ENCODE measurements at regions not wholly inside any gene's neighbourhood (a gene's known extent, or its start where the extent isn't known, plus 50 kb on each side); places are given as distances from the start of the nearest gene placed in this dataset.

DNA sequence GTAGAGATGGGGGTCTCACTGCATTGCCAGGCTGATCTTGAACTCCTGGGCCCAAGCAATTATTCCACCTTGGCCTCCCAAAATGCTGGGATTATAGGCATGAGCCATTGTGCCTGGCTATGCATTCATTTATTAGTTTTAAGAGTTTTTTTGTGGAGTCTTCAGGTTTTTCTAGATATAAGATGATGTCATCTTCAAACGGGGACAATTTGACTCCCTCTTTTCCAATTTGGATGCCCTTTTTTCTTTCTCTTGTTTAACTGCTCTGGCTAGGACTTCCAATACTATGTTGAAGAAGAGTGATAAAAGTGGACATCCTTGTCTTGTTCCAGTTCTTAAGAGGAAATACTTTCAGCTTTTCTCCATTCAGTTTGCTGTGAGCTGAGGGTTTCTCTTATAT, 113.7 kb upstream of the PARD3B start:
- DNase-seq (ENCODE audit: low read depth): no peak

DNA sequence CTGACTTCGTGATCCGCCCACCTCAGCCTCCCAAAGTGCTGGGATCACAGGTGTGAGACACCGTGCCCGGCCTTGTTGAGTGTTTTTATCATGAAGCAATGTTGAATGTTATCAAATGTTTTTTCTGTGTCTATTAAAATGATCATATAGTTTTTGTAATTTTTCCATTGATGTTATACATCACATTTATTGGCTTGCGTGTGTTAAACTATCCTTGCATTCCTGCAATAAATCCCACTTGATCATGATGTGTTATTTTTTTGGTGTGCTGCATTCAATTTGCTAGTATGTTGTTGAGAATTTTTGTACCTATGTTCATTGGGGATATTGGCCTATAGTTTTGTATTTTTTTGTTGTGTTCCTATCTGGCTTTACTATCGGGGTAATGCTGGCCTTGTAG, 113.1 kb upstream of the PARD3B start:
- no peak for DNase-seq (ENCODE audit: low read depth)

DNA sequence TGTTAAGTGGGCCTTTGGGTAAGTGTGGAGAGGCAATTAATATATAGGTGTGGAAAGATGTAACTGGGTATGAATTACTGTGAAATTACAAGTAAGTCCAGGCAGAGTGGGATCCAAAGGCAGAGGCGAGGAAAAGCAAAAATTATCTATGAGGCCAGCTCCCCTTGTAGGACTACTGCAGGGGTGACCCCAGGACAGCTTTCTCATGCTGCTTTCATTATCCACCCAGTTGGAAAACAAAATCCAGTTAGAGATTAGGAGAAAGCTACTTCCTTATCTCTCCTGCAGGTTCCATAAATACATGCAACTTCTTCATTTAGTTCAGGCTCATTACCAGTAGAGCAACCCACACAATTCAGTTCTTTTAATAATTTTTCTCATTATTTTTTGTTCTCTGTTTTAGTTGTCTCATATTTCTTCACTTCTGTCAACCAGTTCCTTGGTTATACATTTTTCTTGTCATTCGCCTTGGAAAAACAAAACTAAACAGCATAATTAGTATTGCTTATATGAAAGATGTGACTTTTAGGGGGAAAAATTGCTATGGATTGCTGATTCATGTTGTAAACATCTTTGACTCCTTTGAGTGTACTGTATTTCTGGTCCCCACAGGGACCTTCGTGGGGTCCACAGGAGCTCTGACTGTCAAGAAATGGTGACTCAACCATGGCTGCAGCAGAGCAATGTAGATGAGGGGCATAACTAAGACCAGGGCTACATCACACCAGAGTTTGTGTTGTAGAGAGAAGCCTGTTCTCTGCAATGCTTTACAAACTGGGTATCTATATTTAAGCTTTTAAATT, 110.4 kb upstream of the PARD3B start:
- DNase-seq (ENCODE audit: low read depth): no peak

DNA sequence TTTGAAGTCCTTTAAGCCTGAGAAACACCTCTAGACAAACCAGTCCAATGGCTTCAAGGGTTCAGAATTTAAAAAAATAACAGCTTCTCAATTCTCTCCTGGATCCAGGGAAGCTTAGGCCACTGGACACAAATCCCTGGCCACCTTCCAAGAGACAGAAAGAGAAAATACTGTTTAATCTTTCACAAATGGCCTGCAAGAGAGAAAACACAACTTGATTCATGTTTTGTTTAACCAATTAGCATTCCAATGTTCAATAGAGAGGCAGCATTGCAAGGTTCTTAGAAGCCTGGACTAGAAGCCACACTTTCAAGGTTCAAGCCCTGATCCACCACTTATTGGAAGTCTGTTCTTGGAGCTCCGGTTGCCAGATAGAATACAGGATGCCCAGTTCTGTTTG, 109.0 kb upstream of the PARD3B start:
- DNase-seq (ENCODE audit: low read depth): no peak

DNA sequence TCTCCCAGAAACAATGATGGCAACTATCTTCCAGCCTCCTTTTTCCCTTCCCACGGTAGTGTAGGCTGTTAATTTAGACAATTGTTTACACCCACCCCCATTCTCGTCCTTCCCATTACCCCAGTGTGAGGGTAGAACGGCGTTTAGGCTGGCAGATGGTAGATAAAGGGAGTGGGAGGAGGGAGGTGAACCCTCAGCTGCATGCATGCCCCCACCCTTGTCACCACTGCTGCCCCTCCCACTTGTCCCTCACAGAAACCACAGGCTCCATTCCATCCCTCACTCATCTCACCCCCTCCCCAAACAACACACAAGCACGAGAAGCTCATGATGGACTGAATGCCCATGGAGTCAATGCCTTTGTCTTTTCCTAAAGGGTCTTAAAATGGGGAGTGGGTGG, 107.9 kb upstream of the PARD3B start:
- no peak for DNase-seq (ENCODE audit: low read depth)

DNA sequence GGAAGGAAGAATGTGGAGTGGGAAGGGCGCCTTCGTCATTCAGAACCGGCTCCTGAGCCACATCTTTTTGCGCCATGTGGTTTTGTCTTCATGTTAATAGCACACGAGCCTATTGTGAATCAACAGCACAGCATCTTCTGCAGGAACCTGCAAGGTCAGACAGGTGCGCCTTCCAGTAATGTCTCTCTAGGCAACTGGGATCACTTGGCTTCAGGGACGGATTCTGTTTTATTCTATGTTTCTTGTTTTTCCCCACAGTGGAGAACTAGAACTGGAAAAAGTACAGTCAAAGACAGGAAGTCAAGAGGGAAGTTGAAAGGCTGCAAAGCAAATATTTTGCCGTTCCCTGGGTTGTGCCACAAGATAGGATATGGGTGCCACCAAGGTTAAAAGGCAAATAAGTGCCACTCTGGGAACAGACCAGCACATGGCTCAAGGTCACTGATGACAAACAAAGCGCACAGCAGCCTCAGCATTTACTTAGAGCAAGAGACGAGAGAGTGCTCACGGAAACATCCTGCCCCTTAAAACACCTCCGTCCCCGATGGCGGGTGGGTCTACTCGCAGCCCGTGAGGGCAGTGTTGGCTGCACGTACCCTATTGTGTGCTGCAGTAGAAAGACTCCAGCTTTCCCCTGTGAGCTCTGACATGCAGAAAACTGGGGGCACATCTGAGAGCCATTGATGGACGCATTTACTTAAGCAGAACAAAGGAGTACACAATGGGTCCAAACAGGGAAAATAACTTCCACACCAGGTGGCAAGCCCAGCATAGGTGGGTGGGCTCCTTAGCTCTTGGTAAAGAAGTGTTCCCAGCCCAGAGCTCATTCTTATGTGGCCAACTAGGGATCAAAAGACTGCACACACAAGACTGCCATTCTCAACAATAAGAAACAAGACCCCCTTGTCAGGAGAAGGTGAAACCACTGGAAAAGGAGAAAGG, 107.2 kb upstream of the PARD3B start:
- no peak for DNase-seq (ENCODE audit: low read depth)

DNA sequence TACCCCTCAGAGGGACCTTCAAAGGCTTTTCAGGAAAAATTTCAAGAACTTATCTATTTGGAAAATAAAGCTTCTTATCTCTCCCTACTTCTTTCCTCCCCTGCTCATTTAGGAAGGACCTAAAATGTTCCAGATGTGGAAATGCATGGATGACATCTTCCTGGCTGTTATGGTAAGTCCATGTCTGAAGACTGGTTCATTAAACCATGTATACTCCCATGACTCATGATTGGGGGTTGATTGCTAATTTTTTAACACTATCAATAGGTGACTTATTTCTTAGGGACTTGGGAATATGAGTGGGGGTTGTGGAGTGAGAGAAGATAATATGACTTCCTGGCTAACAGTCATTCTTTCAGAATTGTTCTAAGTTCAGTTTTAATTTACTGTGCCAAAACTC, 104.0 kb upstream of the PARD3B start:
- DNase-seq (ENCODE audit: low read depth): no peak

DNA sequence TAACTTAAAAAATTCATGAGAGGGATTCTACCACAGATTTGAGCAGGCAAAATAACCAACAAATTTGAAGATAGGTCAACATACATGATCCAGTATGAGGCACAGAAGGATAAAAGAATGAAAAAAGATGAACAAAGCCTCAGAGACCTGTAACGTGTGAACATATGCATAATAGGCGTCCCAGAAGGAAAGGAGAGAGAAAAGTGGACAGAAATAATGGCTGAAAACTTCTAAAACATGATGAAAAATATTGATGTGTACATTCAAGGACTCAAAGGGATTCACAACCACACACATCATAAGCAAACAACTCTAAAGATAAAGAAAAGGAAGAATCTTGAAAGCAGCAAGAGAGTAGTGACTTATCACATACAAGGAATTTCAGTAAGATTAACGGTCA, 100.1 kb upstream of the PARD3B start:
- DNase-seq (ENCODE audit: low read depth): no peak

DNA sequence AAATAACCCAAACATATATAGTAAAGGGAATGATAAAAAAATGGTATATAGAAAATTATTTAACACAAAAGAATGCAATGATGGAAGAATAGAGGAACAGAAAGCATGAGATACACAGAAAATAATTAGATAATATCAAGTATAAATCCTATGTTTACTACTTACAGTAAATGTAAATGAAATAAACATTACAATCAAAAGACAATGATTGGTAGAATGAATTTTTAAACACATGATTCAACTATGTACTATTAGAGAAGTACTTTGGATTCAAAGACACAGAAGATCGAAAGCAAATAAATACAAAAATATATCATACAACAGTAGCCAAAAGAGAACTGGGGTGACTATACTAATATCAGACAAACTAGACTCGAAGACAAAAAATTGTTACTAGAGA, 97.6 kb upstream of the PARD3B start:
- DNase-seq (ENCODE audit: low read depth): no peak

DNA sequence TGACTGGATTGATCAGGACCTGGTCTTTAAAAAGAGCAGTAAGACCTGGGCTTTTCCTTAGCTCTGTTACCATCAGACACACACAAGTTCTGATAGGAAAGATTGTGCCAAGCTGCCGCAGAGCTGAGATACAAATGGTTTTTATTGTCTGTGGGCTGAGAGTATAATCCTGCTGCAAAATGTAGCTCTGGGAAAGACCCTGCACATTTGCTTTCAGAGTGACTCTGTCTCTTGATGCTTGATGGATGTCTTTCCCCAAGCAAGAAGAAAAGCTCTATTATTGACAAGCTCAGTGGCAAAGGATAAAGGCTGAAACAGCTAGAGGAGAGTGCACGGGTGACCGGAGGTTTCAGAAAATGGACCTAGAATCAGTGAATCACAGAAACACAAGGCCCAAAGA, 95.3 kb upstream of the PARD3B start:
- DNase-seq (ENCODE audit: low read depth): no peak

DNA sequence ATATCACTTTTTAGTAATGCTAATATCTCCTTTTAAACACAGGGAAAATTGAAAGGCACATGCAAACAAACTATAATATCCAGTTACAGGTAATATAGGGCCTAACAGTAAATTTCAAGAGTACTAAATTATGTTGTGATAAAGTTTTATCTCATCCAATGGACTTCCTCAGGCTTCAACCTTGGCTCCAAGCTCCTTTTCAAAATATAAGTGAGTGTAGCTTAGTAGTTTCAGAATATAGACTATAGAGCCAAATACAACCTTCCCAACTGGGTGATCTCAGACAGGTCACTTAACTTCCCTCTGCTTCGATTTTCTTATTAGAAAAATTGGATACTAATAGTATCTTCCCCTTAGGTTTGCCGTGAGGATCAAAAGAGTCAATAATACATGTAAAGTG, 93.5 kb upstream of the PARD3B start:
- no peak for DNase-seq (ENCODE audit: low read depth)

DNA sequence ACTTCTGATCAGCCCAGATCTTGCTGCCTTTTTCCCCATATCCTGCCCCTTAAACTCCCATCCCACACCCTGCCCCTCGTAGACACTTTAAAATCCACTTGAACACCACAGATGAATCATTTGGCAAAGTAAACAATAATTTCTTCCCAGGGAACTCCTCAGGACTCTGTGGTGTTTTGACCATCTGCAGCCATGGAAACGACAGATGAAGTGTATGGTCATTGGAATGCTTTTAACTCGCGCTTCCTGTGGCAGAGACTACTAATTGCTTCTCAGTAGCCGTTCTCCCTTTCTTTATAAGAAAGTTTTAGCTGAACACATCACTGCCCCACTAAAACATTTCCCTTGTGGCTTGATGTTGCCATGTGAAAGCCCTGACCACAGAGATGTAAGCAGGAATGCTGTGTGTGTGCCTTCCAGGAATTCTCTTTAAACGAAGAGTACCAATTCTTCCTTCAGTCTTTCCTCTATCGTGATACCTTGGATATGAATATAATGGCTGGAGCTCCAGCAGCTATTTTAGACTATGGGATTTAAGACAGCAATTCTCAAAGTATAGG, 92.7 kb upstream of the PARD3B start:
- peak; percentile 96 for DNase-seq (ENCODE audit: low read depth)

DNA sequence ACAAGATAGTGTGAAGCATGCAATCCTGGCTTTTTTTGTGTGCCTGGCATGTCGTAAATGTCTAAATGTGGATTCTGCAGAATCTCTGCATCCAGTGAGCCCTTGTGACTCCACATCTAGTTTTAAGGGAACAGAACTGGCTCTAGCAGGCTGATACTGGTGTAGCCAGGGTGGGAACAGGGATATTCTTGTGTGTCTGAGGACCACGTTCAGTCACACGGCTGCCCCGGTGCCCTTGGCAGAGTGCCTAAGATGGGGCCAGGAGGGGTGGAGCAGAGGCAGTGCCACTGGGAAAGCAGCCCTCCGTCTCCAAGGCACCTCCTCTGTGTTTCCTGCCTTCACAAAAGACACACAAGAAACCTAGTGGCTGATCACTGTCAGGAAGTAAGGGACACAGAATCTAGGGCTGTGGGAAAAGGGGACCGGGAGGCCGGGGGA, 91.5 kb upstream of the PARD3B start:
- DNase-seq (ENCODE audit: low read depth): no peak

DNA sequence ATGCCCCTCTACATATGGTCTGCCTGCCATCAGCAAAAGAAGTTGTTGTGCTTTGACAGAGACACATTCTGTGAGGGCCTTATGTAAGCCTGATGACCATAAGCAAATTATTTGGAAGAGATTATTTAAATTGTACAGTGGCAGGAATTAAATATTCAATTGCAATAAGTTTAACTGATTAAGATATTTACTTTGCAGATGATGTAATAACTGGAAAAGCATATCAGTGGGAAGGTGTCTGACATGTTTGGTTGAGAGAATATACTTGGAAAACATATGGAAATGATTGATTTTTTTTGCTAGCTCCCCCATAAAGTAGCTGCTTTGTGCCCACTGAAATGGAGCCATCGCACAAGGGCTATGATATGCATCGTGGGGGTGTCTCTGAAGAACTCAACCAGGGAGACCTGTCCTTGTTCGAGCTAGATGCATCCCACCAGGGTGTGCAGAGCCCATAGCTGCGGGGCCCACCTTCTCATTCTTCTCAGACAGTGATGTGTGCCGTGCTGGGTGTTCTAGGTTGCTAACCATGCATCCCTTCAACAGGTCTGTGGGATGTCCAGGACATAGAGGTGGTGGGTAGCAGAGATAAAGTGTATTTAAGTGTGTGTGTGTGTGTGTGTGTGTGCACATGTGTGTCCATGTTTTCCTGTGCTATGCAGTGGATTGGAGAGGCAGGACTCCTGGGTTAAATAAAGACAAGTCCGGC, 90.4 kb upstream of the PARD3B start:
- DNase-seq (ENCODE audit: low read depth): no peak

DNA sequence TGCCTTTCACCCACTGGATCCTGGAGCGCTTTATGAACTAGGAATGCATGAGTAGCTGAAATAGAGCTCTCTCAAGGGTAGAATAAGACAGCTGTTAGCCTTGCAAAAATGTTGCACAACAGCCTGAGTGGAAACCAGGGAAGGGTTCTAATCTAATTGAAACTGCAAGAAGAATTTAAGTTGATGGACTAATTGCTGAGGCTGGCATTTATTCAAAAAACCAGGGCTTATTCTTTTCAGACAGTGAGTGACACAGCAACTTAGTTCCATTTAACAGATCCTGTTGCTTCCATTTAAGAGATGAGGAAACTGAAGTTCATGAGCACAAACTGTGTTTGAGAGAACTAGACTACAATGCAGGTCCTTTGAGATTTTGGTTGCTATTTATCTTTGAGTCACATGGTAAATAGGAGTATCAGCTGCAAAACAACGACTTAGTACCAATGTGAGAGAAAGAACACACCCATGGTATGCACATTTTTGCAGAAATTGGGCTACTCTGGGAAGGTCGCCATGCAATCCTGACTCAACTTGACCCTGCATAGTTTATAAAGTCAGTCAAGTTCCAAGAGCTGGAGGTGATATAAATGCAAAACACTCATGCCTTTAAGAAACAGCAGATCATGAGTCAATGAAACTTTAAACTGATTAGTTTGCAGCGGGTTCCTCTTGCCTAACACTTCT, 76.4 kb upstream of the PARD3B start:
- peak; percentile 68 for DNase-seq (ENCODE audit: low read depth)

DNA sequence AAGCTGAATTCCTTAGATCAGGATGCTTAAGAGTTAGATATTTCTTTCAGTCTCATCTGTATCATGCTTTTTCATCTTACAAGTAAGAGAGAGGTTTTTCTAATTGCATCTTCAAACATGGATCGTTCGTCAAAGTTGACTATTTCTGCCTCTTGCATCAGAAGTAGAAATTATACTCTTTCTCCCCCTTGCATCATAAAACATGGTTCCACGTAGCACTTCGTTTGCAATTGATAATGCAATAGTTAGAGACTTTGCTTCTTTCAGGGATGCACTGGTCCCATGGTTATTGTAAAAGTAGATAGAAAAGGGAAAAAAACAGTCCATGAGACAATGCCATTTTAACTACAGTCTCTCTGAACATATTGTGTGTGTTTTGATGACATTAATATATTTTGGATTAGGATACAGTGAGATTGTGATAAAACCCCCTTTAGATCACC, 75.1 kb upstream of the PARD3B start:
- no peak for DNase-seq (ENCODE audit: low read depth)

DNA sequence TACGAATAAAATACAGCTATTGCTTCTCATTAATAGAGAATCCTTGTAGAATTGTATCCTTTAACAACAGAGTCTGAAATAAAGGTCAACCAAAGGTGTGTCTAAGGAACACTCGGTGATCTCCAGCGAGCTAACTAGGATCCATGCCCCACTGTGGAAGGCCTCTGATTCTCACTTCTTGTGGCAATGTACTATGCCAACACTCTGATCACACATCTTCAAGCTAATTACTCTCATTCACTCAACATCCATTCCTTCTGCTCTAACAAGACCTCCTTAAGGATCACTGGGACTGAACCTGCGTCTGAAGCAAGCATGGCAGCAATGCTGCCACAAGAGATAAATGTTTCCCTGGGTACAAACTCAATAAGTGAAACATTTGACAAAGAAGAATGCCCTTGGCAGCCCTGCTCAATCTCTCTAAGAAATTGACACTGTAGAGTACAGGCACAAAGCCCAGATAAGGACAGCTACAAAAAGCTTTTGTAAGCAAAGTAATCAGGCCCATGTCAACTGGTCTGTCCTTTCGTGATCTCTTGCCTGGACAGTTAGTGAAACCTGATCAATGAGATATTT, 74.6 kb upstream of the PARD3B start:
- no peak for DNase-seq (ENCODE audit: low read depth)

DNA sequence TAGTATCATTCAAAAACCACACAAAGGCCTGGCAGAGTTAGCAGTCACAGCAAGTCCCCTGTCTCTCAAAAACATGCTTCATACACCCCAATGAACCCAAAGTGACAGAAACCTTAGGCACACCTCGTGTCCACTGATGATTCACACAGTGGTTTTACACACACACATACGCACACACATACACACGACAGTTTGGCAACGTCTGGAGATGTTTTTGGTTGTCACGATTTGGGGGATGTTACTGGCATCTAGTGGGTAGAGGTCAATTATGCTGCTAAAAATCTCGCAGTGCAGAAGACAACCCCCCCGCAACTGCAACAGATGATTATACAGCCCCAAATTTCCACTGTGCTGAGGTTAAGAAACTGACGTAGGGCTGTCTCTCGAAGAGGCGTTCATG, 72.9 kb upstream of the PARD3B start:
- DNase-seq (ENCODE audit: low read depth): no peak

DNA sequence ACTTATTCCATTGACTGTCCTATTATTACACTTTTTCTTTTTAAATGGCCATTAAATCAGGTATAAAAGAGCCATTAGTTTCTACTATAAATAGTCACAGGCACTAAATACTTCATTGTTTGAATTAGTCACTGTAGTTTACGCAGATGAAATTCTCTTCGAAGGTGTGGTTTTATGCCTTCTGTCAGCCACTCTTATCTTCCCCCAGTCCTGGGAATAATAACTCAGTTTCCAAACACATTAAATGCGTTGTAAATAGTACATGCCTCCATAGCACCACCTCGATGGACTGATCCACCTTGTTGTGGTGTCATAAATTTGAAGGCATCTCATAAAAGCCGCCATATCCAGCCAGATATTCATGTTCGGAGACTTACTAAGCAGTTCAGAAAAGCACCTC, 72.1 kb upstream of the PARD3B start:
- DNase-seq (ENCODE audit: low read depth): no peak

DNA sequence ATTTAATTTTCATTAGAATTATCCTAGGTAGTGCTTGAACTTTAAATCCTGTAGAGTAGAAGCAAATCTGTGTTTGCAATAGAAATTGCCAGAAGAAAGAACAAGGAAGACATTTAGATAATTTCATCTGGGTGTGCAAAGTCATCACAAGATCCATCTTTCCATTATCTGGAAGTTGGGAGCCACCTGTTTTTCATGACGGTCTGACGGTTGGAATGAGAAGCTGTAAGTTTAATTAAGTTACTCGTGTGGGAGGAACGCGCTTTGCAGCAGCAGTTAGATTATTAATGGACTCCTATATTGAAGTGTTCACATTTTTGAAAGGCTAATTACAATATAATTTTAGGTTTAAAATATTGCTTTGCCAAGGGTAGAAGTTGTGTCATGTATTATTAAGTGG, 69.9 kb upstream of the PARD3B start:
- DNase-seq (ENCODE audit: low read depth): no peak

DNA sequence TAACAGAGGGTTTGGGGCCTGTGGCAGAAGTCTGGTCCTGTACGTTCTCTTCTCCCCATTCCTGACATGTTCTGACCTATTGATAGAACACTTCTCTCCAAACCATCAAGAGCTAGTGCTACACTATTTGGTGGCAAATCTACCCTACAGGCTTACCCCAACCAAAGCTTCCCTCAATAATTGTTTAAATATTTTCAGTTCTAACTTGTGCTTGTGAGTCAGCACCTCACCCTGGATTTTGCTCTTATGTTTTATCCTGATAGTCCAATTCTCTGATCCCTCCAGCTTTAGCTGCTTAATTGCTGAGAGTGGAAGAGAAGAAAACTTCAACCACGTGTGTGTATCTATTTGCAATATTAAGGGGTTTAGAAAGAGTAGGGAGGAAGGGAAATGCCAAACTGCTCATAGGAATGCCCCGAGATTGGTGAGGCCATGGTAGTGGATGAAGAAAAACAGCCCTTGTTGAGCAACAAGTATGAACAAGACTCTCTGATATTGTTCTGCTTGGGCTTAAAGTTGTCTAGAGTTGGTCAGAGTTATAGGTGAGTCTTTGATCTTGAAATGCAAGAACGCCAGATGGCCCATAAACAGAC, 67.8 kb upstream of the PARD3B start:
- peak; percentile 58 for DNase-seq (ENCODE audit: low read depth)
